Esophagus squamous epithelium (tissue), 4 donors: ENCODE measurements at regions not wholly inside any gene's neighbourhood (a gene's known extent, or its start where the extent isn't known, plus 50 kb on each side); places are given as distances from the start of the nearest gene placed in this dataset.

Source experiments
- CTCF ChIP-seq, 6 experiments: fragments of 450-650 bp in 4 of 6; fragments of 200-600 bp in 2 of 6; sonication (generic) in 2 of 6; IDR thresholded peaks; one replicate each; pipeline ENCODE4 v1.5.1; 2016 to 2019; ENCODE audit warnings: antibody characterized with exemption in 6 of 6, mild to moderate bottlenecking in 4 of 6, moderate library complexity in 4 of 6
- POLR2A ChIP-seq, 4 donors: fragments of 450-650 bp; IDR thresholded peaks; one replicate each; pipeline ENCODE4 v1.6.1; 2017; ENCODE audit warnings: antibody characterized with exemption in 4 of 4, mild to moderate bottlenecking in 4 of 4, moderate library complexity in 3 of 4

DNA sequence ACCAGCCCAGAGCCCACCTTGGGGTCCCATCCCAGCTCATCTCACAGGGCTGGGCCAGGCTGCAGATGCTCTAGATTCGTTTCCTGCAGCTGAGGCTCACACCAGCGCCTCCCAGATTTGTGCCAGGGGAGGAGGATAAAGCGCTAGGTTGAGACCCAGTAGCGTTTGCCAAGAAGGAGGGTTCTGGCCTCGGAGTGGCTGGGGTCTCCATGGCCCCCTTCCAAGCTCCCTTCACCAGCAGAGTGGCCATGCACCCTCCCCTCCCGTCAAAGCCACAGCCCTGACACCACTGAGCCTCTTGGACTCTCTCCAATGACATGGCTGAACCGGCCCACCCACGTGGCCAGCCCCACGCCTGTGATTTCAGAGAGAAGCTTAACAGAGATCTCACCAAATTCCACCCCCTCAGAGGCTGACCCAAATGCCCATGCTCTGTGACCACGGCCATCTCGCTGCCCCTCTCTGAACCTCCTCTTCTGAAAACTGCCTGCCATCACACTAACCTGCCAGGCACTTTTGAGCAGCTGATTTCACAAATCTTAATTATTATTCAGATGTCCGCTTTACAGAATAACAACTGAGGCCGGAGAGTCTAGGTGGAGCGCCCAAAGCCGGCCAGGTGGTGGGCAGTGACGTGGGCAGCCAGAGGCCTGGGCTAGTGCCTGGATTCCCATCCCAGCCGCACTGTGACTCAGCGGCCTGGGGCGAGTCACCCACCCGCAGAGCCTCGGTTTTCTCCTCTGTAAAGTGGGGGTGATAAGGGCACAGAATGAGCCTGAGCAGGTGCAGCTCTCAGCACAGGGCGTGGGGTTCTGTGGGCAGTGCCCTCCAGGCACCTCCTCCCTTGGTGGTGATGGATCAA is 155.7 kb downstream of the C9orf50 start:
- TF ChIP-seq CTCF (IDR thresholded peaks at IDR 0.05) (no peak), POLR2A (IDR thresholded peaks at IDR 0.05) (no peak)
